ENCODE measurements at regions not wholly inside any gene's neighbourhood (a gene's known extent, or its start where the extent isn't known, plus 50 kb on each side); places are given as distances from the start of the nearest gene placed in this dataset.

DNA sequence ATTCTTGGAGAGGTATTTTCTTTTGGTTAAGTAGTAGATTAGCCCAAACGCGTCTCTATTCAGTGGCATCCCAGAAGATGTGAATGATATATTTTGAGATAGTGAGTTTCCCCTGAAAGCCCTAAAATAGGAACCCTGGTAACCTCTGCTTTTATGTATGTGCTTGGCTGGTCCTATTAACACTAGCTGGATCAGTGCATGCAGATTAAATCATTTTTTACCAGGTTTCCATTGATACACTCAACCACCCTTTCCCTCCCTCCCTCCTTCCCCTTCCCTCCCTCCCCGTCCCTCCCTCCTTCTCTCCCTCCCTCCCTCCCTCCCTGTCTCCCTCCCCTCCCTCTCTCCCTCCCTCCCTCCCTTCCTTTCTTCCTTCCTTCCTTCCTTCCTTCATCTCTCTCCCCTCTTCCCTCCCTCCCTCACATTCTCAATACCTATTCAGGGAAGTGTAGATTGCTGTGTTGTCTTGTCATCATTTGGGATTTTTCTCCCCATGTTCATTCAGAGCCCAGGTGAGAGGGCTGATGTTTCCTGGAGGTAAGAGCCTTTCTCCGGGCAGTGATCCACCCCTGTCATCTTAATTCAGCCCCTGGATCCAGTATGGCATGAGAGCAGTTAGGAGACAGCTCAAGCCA lies 406.8 kb downstream of the PRDM2 start:
- dilution Hi-C loops (cut with MboI; ENCODE audit: extremely low pct_ligation_motif_present, low sequenced_read_pairs), result no loop called here
- POLR2A ChIA-PET, result no interaction called here
- FAIRE-seq, result no peak

DNA sequence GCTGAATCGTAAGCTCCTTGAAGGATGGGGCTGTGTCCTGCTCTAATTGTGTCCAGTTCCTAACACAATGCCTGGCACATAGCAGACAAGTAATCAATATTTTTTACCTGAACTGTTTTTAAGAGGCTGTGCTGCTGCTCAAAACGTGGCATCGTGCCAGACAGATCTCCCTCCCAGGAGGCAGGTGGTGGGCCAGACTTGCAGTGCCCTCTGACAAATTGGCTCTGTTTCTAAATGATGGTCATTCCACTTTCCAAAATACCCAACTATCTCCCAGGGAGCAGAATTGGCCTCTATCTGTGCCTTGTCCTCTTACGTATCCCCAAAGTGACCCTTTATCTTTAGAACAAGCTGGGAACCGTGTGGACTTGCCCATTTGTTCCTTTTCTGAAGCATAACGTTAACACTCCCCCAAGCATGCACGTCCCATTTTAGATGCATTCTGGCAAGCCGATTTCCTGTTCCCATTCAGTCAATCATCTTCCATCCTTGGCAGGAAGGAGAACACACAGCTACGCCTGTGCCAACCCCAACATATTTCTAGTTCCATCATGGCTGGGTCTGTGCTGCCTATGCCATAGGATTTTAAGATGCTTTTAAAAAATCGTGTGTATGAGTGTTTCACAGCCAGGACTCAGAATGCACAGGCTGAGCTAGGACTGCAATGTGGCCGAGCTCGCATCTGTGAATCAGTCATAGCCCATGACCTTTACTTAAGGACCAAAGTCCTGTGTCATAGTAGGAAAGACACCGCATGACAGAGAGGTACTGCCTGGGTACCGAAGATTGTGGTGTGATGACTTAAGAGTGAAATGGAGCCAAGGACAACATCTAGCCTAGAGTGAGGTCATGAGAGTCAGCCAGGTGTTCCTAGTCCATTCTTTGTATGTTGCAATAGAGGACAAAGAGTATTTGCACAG lies 408.6 kb downstream of the PRDM2 start:
- H3K9ac ChIP-seq (replicated peaks; ENCODE audit: extremely low read depth, insufficient read depth, low read length), result no peak overlapping the region
- H3K79me2 ChIP-seq (ENCODE audit: control insufficient read depth, insufficient read depth, low read length), result no peaks in the 10 kb centered on the region
- peaks cover 4% of the 10 kb centered on the region for H3K9me3 ChIP-seq (replicated peaks; ENCODE audit: control insufficient read depth, insufficient read depth, low read length)
- no TSS peak for BruUV-seq (replicated peaks)
- no peak overlapping the region for H3K27ac ChIP-seq (ENCODE audit: insufficient read depth, low read depth, low read length)
- no peak for TF ChIP-seq GATA2 (IDR thresholded peaks at IDR 0.05; ENCODE audit: insufficient read depth, insufficient read length, low read depth, low read length)
- TF ChIP-seq EZH2 (IDR thresholded peaks at IDR 0.05; ENCODE audit: borderline replicate concordance, low read depth, low read length, severe bottlenecking), result no peak
- no peak for TF ChIP-seq FOS (IDR thresholded peaks at IDR 0.05; ENCODE audit: borderline replicate concordance, insufficient read depth, low read length)
- no peak for TF ChIP-seq POLR2AphosphoS5 (IDR thresholded peaks at IDR 0.05; ENCODE audit: insufficient read depth, low read depth, low read length)
- no peak for TF ChIP-seq POLR2A (IDR thresholded peaks at IDR 0.05; ENCODE audit: low read depth, low read length)
- TF ChIP-seq, protein P1, sequence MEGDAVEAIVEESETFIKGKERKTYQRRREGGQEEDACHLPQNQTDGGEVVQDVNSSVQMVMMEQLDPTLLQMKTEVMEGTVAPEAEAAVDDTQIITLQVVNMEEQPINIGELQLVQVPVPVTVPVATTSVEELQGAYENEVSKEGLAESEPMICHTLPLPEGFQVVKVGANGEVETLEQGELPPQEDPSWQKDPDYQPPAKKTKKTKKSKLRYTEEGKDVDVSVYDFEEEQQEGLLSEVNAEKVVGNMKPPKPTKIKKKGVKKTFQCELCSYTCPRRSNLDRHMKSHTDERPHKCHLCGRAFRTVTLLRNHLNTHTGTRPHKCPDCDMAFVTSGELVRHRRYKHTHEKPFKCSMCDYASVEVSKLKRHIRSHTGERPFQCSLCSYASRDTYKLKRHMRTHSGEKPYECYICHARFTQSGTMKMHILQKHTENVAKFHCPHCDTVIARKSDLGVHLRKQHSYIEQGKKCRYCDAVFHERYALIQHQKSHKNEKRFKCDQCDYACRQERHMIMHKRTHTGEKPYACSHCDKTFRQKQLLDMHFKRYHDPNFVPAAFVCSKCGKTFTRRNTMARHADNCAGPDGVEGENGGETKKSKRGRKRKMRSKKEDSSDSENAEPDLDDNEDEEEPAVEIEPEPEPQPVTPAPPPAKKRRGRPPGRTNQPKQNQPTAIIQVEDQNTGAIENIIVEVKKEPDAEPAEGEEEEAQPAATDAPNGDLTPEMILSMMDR (IDR thresholded peaks at IDR 0.05; ENCODE audit: extremely low read depth in 1 of 2, insufficient read depth in 1 of 2, low read depth in 1 of 2, low read length in 2 of 2), result no peak
- TF ChIP-seq, protein P2, sequence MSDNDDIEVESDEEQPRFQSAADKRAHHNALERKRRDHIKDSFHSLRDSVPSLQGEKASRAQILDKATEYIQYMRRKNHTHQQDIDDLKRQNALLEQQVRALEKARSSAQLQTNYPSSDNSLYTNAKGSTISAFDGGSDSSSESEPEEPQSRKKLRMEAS (IDR thresholded peaks at IDR 0.05; ENCODE audit: insufficient read depth, insufficient read length), result no peak
- TF ChIP-seq MYC (IDR thresholded peaks at IDR 0.05; ENCODE audit: low read depth, low read length), result no peak
- TF ChIP-seq JUN (IDR thresholded peaks at IDR 0.05; ENCODE audit: borderline replicate concordance, insufficient read depth, insufficient read length, low read depth), result no peak
- H3K27me3 ChIP-seq (ENCODE audit: control insufficient read depth in 2 of 2, insufficient read depth in 2 of 2, low read length in 2 of 2), result no peaks in the 10 kb centered on the region
- dilution Hi-C loops (cut with MboI; ENCODE audit: extremely low pct_ligation_motif_present, low sequenced_read_pairs), result no loop called here
- intact Hi-C loops (cut with micrococcal nuclease), result no loop called here
- H2AFZ ChIP-seq (ENCODE audit: low read depth, low read length), result no peak overlapping the region
- ChIA-PET POLR2A (no interaction called here), CTCF (no interaction called here)
- no peak for DNase-seq (ENCODE audit: low read depth, low spot score)
- H4K20me1 ChIP-seq (replicated peaks; ENCODE audit: control insufficient read depth, extremely low read depth, insufficient read depth, low read length), result no peaks in the 10 kb centered on the region
- no peak overlapping the region for H3K4me2 ChIP-seq (ENCODE audit: insufficient read depth, low read length)
- H3K9me1 ChIP-seq (replicated peaks; ENCODE audit: control insufficient read depth, extremely low read depth, insufficient read depth, low read length), result no peaks in the 10 kb centered on the region
- no peaks in the 10 kb centered on the region for H3K36me3 ChIP-seq (ENCODE audit: control insufficient read depth in 2 of 2, extremely low read depth in 1 of 2, insufficient read depth in 2 of 2, low read length in 2 of 2)
- H3K4me1 ChIP-seq (ENCODE audit: control insufficient read depth, extremely low read depth, insufficient read depth, low read length), result no peaks in the 10 kb centered on the region
- no peak overlapping the region for H3K4me3 ChIP-seq (replicated peaks in 1 of 3; ENCODE audit: insufficient read depth in 1 of 3, low read depth in 1 of 3, low read length in 3 of 3)
- no peak for FAIRE-seq

More for the DNA sequence above, 406.8 kb downstream of the PRDM2 start:
- Histone ChIP-seq H3K9ac (replicated peaks; ENCODE audit: extremely low read depth, insufficient read depth, low read length) (no peak overlapping the region), H3K4me1 (ENCODE audit: control insufficient read depth, extremely low read depth, insufficient read depth, low read length) (no peaks in the 10 kb centered on the region), H3K79me2 (ENCODE audit: control insufficient read depth, insufficient read depth, low read length) (no peaks in the 10 kb centered on the region), H3K9me3 (replicated peaks; ENCODE audit: control insufficient read depth, insufficient read depth, low read length) (peaks cover 4% of the 10 kb centered on the region), H3K27ac (ENCODE audit: insufficient read depth, low read depth, low read length) (no peak overlapping the region), H3K4me2 (ENCODE audit: insufficient read depth, low read length) (no peak overlapping the region), H3K36me3 (ENCODE audit: control insufficient read depth in 2 of 2, extremely low read depth in 1 of 2, insufficient read depth in 2 of 2, low read length in 2 of 2) (no peaks in the 10 kb centered on the region), H3K4me3 (replicated peaks in 1 of 3; ENCODE audit: insufficient read depth in 1 of 3, low read depth in 1 of 3, low read length in 3 of 3) (no peak overlapping the region), H4K20me1 (replicated peaks; ENCODE audit: control insufficient read depth, extremely low read depth, insufficient read depth, low read length) (no peaks in the 10 kb centered on the region), H3K9me1 (replicated peaks; ENCODE audit: control insufficient read depth, extremely low read depth, insufficient read depth, low read length) (no peaks in the 10 kb centered on the region), H2AFZ (ENCODE audit: low read depth, low read length) (no peak overlapping the region), H3K27me3 (ENCODE audit: control insufficient read depth in 2 of 2, insufficient read depth in 2 of 2, low read length in 2 of 2) (no peaks in the 10 kb centered on the region)
- no peak for DNase-seq (ENCODE audit: low read depth, low spot score)
- intact Hi-C loops (cut with micrococcal nuclease), result no loop called here
- no TSS peak for BruUV-seq (replicated peaks)
- no peak for TF ChIP-seq FOS (IDR thresholded peaks at IDR 0.05; ENCODE audit: borderline replicate concordance, insufficient read depth, low read length)
- TF ChIP-seq GATA2 (IDR thresholded peaks at IDR 0.05; ENCODE audit: insufficient read depth, insufficient read length, low read depth, low read length), result no peak
- no peak for TF ChIP-seq MYC (IDR thresholded peaks at IDR 0.05; ENCODE audit: low read depth, low read length)
- CTCF ChIA-PET, result no interaction called here
